IMR-90 (cell line): ENCODE measurements at regions not wholly inside any gene's neighbourhood (a gene's known extent, or its start where the extent isn't known, plus 50 kb on each side); places are given as distances from the start of the nearest gene placed in this dataset.

ENCODE experiments used
- ATAC-seq: fragments of 200-7000 bp; cut with Tn5 transposase; 2 replicates; pipeline ENCODE4 v1.9.1; 2020; ENCODE audit warnings: low read depth, mild to moderate bottlenecking, moderate library complexity
- BruUV-seq: library from RNA; stranded (reverse); fragments of 400-500 nt; replicated peaks from 2 replicates; lab custom pipeline; 2021; lab: Mats Ljungman, UMichigan
- CTCF ChIA-PET: fragments of 300-600 bp; formaldehyde crosslinking; extraction: SDS; loops from one replicate; lab custom pipeline; 2021; ENCODE audit warnings: antibody characterized with exemption; lab: Yijun Ruan, JAX
- POLR2A ChIA-PET: fragments of 300-600 bp; sonication (Branson Sonifier 250); formaldehyde crosslinking; loops from one replicate; lab custom pipeline; 2022; ENCODE audit warnings: antibody characterized with exemption; ENCODE audit not compliant: unreplicated experiment; lab: Charles Lee
- DNase-seq: peaks from one replicate; pipeline ENCODE4 v3.0.0; 2013
- H2AFZ ChIP-seq: replicated peaks from 2 replicates; pipeline ENCODE3; 2013; ENCODE audit warnings: low read length, mild to moderate bottlenecking; ENCODE audit not compliant: poor library complexity
- H2AK5ac ChIP-seq: 2 replicates; pipeline ENCODE4 v1.6.1; 2013; ENCODE audit warnings: low read depth, low read length, inconsistent platforms
- H2AK9ac ChIP-seq: replicated peaks from 2 replicates; pipeline ENCODE3; 2013; ENCODE audit warnings: mild to moderate bottlenecking, low read depth, low read length, moderate library complexity; ENCODE audit not compliant: poor library complexity
- H2BK120ac ChIP-seq: 2 replicates; pipeline ENCODE4 v1.6.1; 2013; ENCODE audit warnings: low read depth, low read length, inconsistent platforms
- H2BK15ac ChIP-seq: 3 replicates; pipeline ENCODE4 v1.6.1; 2013; ENCODE audit warnings: low read depth, low read length, inconsistent platforms
- H2BK20ac ChIP-seq: 2 replicates; pipeline ENCODE4 v1.6.1; 2013; ENCODE audit warnings: low read depth, mild to moderate bottlenecking, inconsistent platforms, low read length, moderate library complexity
- H2BK5ac ChIP-seq: 2 replicates; pipeline ENCODE4 v1.6.1; 2013; ENCODE audit warnings: mild to moderate bottlenecking, low read depth, low read length, inconsistent platforms; ENCODE audit not compliant: poor library complexity, severe bottlenecking
- H3K14ac ChIP-seq: replicated peaks from 2 replicates; pipeline ENCODE4 v1.6.1; 2013; ENCODE audit warnings: low read depth, low read length, inconsistent platforms
- H3K18ac ChIP-seq: 2 replicates; pipeline ENCODE4 v1.6.1; 2013; ENCODE audit warnings: low read depth, low read length, control low read depth
- H3K23ac ChIP-seq: 2 replicates; pipeline ENCODE4 v1.6.1; 2013; ENCODE audit warnings: low read depth, low read length, inconsistent platforms
- H3K27ac ChIP-seq: 2 replicates; pipeline ENCODE4 v1.5.1; 2013; ENCODE audit warnings: mild to moderate bottlenecking, control low read depth, low read length; ENCODE audit not compliant: insufficient read depth
- H3K27me3 ChIP-seq: 2 replicates; pipeline ENCODE4 v1.6.1; 2013; ENCODE audit warnings: low read length; ENCODE audit not compliant: control insufficient read depth, insufficient read depth
- H3K36me3 ChIP-seq: 2 replicates; pipeline ENCODE4 v1.6.1; 2013; ENCODE audit warnings: low read length, mixed read lengths; ENCODE audit not compliant: control insufficient read depth, insufficient read depth
- H3K4ac ChIP-seq: 2 replicates; pipeline ENCODE4 v1.6.1; 2013; ENCODE audit warnings: low read depth, low read length, inconsistent platforms
- H3K4me1 ChIP-seq: 2 replicates; pipeline ENCODE4 v1.6.1; 2013; ENCODE audit warnings: low read length, mixed read lengths; ENCODE audit not compliant: control insufficient read depth, insufficient read depth
- H3K4me2 ChIP-seq: 2 replicates; pipeline ENCODE4 v1.6.1; 2013; ENCODE audit warnings: low read depth, mild to moderate bottlenecking, control low read depth, low read length, moderate library complexity
- H3K4me3 ChIP-seq: 2 replicates; pipeline ENCODE4 v1.5.1; 2013; ENCODE audit warnings: low read depth, mild to moderate bottlenecking, control low read depth, low read length, moderate library complexity; ENCODE audit not compliant: insufficient read depth
- H3K56ac ChIP-seq: 2 replicates; pipeline ENCODE4 v1.6.1; 2013; ENCODE audit warnings: low read length, inconsistent platforms; ENCODE audit not compliant: insufficient read depth; ENCODE audit errors: extremely low read depth
- H3K79me1 ChIP-seq, 2 experiments: 2 replicates each; pipeline ENCODE4 v1.6.1; 2013; ENCODE audit warnings: low read length in 2 of 2, inconsistent platforms in 1 of 2, low read depth in 1 of 2
- H3K9ac ChIP-seq: 2 replicates; pipeline ENCODE4 v1.6.1; 2013; ENCODE audit warnings: low read depth, low read length, control low read depth
- H3K9me1 ChIP-seq: 2 replicates; pipeline ENCODE4 v1.6.1; 2013; ENCODE audit warnings: low read length, inconsistent platforms; ENCODE audit not compliant: insufficient read depth
- H3K9me3 ChIP-seq: 2 replicates; pipeline ENCODE4 v1.6.1; 2013; ENCODE audit warnings: low read length; ENCODE audit not compliant: control insufficient read depth, insufficient read depth
- H4K20me1 ChIP-seq: 2 replicates; pipeline ENCODE4 v1.6.1; 2013; ENCODE audit warnings: low read length, inconsistent platforms; ENCODE audit not compliant: insufficient read depth
- H4K5ac ChIP-seq: 2 replicates; pipeline ENCODE4 v1.6.1; 2013; ENCODE audit warnings: mild to moderate bottlenecking, low read depth, low read length, control low read depth
- H4K8ac ChIP-seq, 2 experiments: 2 replicates each; pipeline ENCODE4 v1.6.1; 2013; ENCODE audit warnings: low read depth in 2 of 2, low read length in 2 of 2, control low read depth in 1 of 2, inconsistent platforms in 1 of 2
- H4K91ac ChIP-seq: 2 replicates; pipeline ENCODE4 v1.6.1; 2013; ENCODE audit warnings: low read depth, low read length, inconsistent platforms; ENCODE audit not compliant: insufficient read depth
- CEBPB ChIP-seq: IDR thresholded peaks from 2 replicates; pipeline ENCODE4 v1.6.1; 2012; ENCODE audit warnings: low read depth, low read length, improper control_type of control experiment
- CHD1 ChIP-seq: IDR thresholded peaks from 2 replicates; pipeline ENCODE4 v1.6.1; 2012; ENCODE audit warnings: low read depth, low read length, improper control_type of control experiment
- ELK1 ChIP-seq: fragments of 150-350 bp; IDR thresholded peaks from 2 replicates; pipeline ENCODE4 v1.6.1; 2016; ENCODE audit warnings: low read depth, mild to moderate bottlenecking, low read length, moderate library complexity, borderline replicate concordance
- FOS ChIP-seq: fragments of 150-350 bp; IDR thresholded peaks from 2 replicates; pipeline ENCODE4 v1.6.1; 2016; ENCODE audit warnings: low read depth, low read length
- POLR2A ChIP-seq: IDR thresholded peaks from 2 replicates; pipeline ENCODE4 v1.6.1; 2012; ENCODE audit warnings: mild to moderate bottlenecking, low read depth, low read length
- USF2 ChIP-seq: fragments of 150-350 bp; IDR thresholded peaks from 2 replicates; pipeline ENCODE4 v1.6.1; 2017; ENCODE audit warnings: mild to moderate bottlenecking, antibody characterized with exemption, low read length, low read depth
- WGBS, 2 experiments: methylation state at CpG; one replicate each; pipeline versions ENCODE4 v1.1.5 to v1.1.7; 2013; ENCODE audit warnings: missing lambda C conversion rate in 2 of 2; ENCODE audit not compliant: insufficient read length in 1 of 2; ENCODE audit errors: extremely low coverage in 2 of 2; 5-methylcytosine and 5-hydroxymethylcytosine counted together
- dilution Hi-C: fragments of 300-500 bp; cut with HindIII; formaldehyde crosslinking; loops from one replicate; pipeline ENCODE4 v1.14.3; 2018; ENCODE audit warnings: low sequenced_read_pairs; ENCODE audit not compliant: unreplicated experiment
- in situ Hi-C: fragments of 300-500 bp; cut with MboI; formaldehyde crosslinking; loops from 3 replicates; pipeline ENCODE4 v1.14.3; 2019; ENCODE audit warnings: low sequenced_read_pairs, inconsistent platforms, mixed read lengths
- intact Hi-C: fragments of 100-400 bp; cut with micrococcal nuclease; formaldehyde crosslinking; loops from 2 replicates; pipeline ENCODE4 v1.10.0; 2022

- Histone ChIP-seq H3K4ac (no peak overlapping the region), H2BK15ac (no peak overlapping the region), H3K9me3 (no peaks in the 10 kb centered on the region), H3K4me1 (no peaks in the 10 kb centered on the region), H3K27ac (no peak overlapping the region), H3K14ac (no peak overlapping the region), H4K5ac (no peak overlapping the region), H3K4me2 (no peak overlapping the region), H2BK5ac (no peak overlapping the region), H3K23ac (no peak overlapping the region), H2BK20ac (no peak overlapping the region), H4K20me1 (no peaks in the 10 kb centered on the region), H3K4me3 (no peak overlapping the region), H2AK9ac (no peak overlapping the region), H3K9me1 (no peaks in the 10 kb centered on the region), H4K8ac (no peak overlapping the region), H2BK120ac (no peak overlapping the region), H2AK5ac (no peak overlapping the region), H2AFZ (no peak overlapping the region), H3K56ac (no peak overlapping the region), H3K27me3 (no peaks in the 10 kb centered on the region), H3K18ac (no peak overlapping the region), H3K9ac (no peak overlapping the region), H3K79me1 (no peaks in the 10 kb centered on the region), H4K91ac (no peak overlapping the region), H3K36me3 (no peaks in the 10 kb centered on the region)
- intact Hi-C loops, result no loop called here
- dilution Hi-C loops, result no loop called here
- in situ Hi-C loops, result no loop called here
- no peak for TF ChIP-seq CEBPB
- no peak for TF ChIP-seq CHD1
- TF ChIP-seq USF2, result no peak
- no peak for TF ChIP-seq ELK1
- TF ChIP-seq FOS, result no peak
- TF ChIP-seq POLR2A, result no peak
- ChIA-PET POLR2A (no interaction called here), CTCF (interaction anchor here (1.1 kb wide), 1 partner anchor 232 kb away, joined by 3 read pairs; no protein-coding TSS in a partner anchor)
- DNase-seq (no peak), ATAC-seq (no peak)
- WGBS, 2 experiments, result no CpG with 5 or more reads among the region's 1 CpG
- no TSS peak for BruUV-seq
Measured at GRCh38 chr6:144816936-144817335, 531.8 kb downstream of the UTRN start.
